ENCODE measurements at regions not wholly inside any gene's neighbourhood (a gene's known extent, or its start where the extent isn't known, plus 50 kb on each side); places are given as distances from the start of the nearest gene placed in this dataset.
"Not testable (repeated sequence)": the region's sequence is repeated elsewhere in the genome, so short reads cannot be mapped to it uniquely, and the experiment has no call there.

DNA sequence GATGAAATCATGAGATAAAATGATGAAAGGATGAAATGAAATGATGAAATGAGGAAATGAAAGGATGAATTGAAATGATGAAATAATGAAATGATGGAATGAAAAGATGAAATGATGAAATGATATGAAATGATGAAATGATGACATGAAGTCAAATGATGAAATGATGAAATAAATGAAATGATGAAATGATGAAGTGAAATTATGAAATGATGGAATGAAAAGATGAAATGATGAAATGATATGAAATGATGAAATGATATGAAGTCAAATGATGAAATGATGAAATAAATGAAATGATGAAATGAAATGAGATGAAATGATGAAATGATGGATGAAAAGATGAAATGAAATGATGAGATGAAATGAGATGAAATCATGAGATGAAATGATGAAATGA lies 1348.4 kb downstream of the TP53TG3F start:
- H3K27ac ChIP-seq (ENCODE audit: control insufficient read depth, insufficient read depth); H4K20me1 ChIP-seq (ENCODE audit: control insufficient read depth, insufficient read depth); H3K9ac ChIP-seq (ENCODE audit: control insufficient read depth, insufficient read depth, low read length); ATAC-seq; H3K4me1 ChIP-seq (ENCODE audit: control insufficient read depth, insufficient read depth, low read length); RAD21 ChIA-PET (ENCODE audit: unreplicated experiment); H3K79me2 ChIP-seq (ENCODE audit: control insufficient read depth, insufficient read depth, low read length); POLR2A ChIA-PET; H3K27me3 ChIP-seq (replicated peaks in 1 of 2; ENCODE audit: control insufficient read depth in 2 of 2, insufficient read depth in 2 of 2, low read length in 1 of 2); CTCF ChIA-PET; H3K9me3 ChIP-seq (replicated peaks; ENCODE audit: control insufficient read depth, insufficient read depth, low read length); intact Hi-C loops (cut with micrococcal nuclease; ENCODE audit: unreplicated experiment); H3K4me2 ChIP-seq (ENCODE audit: control insufficient read depth, insufficient read depth); H3K36me3 ChIP-seq (ENCODE audit: control insufficient read depth in 2 of 2, insufficient read depth in 2 of 2, low read length in 1 of 2); SMC1A ChIA-PET (ENCODE audit: uncharacterized antibody, unreplicated experiment); BruUV-seq (replicated peaks); FAIRE-seq; in situ Hi-C loops (cut with MboI); DNase-seq (ENCODE audit: low read depth, low spot score); H3K4me3 ChIP-seq; H2AFZ ChIP-seq (ENCODE audit: control insufficient read depth, low read depth, low read length): not testable (repeated sequence)

GRCh38 chr16:34808530-34808929 lies 1349.1 kb downstream of the TP53TG3F start:
- RAD21 ChIA-PET (ENCODE audit: unreplicated experiment); SMC1A ChIA-PET (ENCODE audit: uncharacterized antibody, unreplicated experiment); H4K20me1 ChIP-seq (ENCODE audit: control insufficient read depth, insufficient read depth); H3K4me3 ChIP-seq; H3K79me2 ChIP-seq (ENCODE audit: control insufficient read depth, insufficient read depth, low read length); H3K27ac ChIP-seq (ENCODE audit: control insufficient read depth, insufficient read depth); BruUV-seq (replicated peaks); POLR2A ChIA-PET; in situ Hi-C loops (cut with MboI); H3K4me1 ChIP-seq (ENCODE audit: control insufficient read depth, insufficient read depth, low read length); H3K27me3 ChIP-seq (replicated peaks in 1 of 2; ENCODE audit: control insufficient read depth in 2 of 2, insufficient read depth in 2 of 2, low read length in 1 of 2); H3K9me3 ChIP-seq (replicated peaks; ENCODE audit: control insufficient read depth, insufficient read depth, low read length); ATAC-seq; H3K4me2 ChIP-seq (ENCODE audit: control insufficient read depth, insufficient read depth); FAIRE-seq; CTCF ChIA-PET; H3K9ac ChIP-seq (ENCODE audit: control insufficient read depth, insufficient read depth, low read length); H2AFZ ChIP-seq (ENCODE audit: control insufficient read depth, low read depth, low read length); intact Hi-C loops (cut with micrococcal nuclease; ENCODE audit: unreplicated experiment); DNase-seq (ENCODE audit: low read depth, low spot score); H3K36me3 ChIP-seq (ENCODE audit: control insufficient read depth in 2 of 2, insufficient read depth in 2 of 2, low read length in 1 of 2): not testable (repeated sequence)
- WGBS (ENCODE audit: insufficient coverage, insufficient replicate concordance, low lambda C conversion rate, missing lambda C conversion rate) = 0% methylated on average over 2 of the region's 2 CpGs

Measured in GM12878 (cell line).